ENCODE measurements at regions not wholly inside any gene's neighbourhood (a gene's known extent, or its start where the extent isn't known, plus 50 kb on each side); places are given as distances from the start of the nearest gene placed in this dataset.

DNA sequence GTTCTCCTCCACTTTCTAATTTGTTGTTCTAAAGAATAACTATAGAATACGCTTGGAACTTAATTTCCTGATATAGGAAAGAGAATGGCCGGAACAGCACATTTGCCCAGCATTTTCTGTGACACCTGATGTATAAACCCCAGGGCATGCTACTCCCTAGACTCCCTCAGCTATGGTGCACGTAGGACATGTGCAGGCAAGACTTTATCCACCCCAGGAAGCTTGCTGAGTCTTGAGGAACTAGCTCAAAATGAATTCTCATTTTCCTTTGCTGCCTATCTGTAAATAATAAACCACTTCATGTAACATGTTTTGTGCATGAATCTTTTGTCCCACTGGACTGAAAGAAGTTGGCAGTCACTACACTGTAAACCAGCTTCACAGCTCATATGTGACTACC lies 535.8 kb upstream of the SLITRK1 start:
- no peak for ATAC-seq
- WGBS, 2 donors (ENCODE audit: low coverage in 1 of 2): 62 to 83% methylated on average over 2 to 3 of the region's 3 CpGs
- H3K4me3 ChIP-seq: no peak overlapping the region
- no peaks in the 10 kb centered on the region for H3K27me3 ChIP-seq
- no peak for TF ChIP-seq POLR2AphosphoS5 (IDR thresholded peaks at IDR 0.05)
- TF ChIP-seq, protein P1, sequence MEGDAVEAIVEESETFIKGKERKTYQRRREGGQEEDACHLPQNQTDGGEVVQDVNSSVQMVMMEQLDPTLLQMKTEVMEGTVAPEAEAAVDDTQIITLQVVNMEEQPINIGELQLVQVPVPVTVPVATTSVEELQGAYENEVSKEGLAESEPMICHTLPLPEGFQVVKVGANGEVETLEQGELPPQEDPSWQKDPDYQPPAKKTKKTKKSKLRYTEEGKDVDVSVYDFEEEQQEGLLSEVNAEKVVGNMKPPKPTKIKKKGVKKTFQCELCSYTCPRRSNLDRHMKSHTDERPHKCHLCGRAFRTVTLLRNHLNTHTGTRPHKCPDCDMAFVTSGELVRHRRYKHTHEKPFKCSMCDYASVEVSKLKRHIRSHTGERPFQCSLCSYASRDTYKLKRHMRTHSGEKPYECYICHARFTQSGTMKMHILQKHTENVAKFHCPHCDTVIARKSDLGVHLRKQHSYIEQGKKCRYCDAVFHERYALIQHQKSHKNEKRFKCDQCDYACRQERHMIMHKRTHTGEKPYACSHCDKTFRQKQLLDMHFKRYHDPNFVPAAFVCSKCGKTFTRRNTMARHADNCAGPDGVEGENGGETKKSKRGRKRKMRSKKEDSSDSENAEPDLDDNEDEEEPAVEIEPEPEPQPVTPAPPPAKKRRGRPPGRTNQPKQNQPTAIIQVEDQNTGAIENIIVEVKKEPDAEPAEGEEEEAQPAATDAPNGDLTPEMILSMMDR (IDR thresholded peaks at IDR 0.05): no peak
- no peak for TF ChIP-seq EP300 (IDR thresholded peaks at IDR 0.05)
- TF ChIP-seq POLR2A (IDR thresholded peaks at IDR 0.05): no peak
- no peak overlapping the region for H3K27ac ChIP-seq
- H3K36me3 ChIP-seq: no peaks in the 10 kb centered on the region
- no peaks in the 10 kb centered on the region for H3K4me1 ChIP-seq
- H3K9me3 ChIP-seq: no peaks in the 10 kb centered on the region

DNA sequence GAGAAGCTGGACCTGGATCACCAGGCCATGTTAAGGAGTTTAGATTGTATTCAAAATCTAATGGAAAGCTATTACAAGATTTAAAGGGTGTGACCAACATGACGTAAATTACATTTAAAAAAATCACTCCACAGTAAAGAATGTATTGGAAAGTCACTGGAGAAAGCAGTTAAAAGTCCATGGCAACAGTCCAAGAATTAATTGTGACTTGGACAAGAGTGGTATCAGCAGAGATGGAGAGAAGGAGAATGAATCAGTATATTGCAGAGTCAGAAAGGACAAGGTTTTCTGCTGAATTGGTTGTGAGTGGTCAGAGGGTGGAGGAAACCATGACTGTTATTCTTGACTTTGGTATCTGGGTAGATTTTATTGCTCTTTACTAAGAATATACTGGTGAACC lies 535.1 kb upstream of the SLITRK1 start:
- Histone ChIP-seq H3K9me3 (no peaks in the 10 kb centered on the region), H3K4me1 (no peaks in the 10 kb centered on the region), H3K36me3 (no peaks in the 10 kb centered on the region), H3K27me3 (no peaks in the 10 kb centered on the region), H3K27ac (no peak overlapping the region), H3K4me3 (no peak overlapping the region)
- no peak for TF ChIP-seq EP300 (IDR thresholded peaks at IDR 0.05)
- no peak for TF ChIP-seq POLR2A (IDR thresholded peaks at IDR 0.05)
- TF ChIP-seq, protein P1 (IDR thresholded peaks at IDR 0.05): no peak
- TF ChIP-seq POLR2AphosphoS5 (IDR thresholded peaks at IDR 0.05): no peak
- no peak for ATAC-seq
- 64 to 100% methylated on average over 1 of the region's 1 CpG for WGBS, 2 donors (ENCODE audit: low coverage in 1 of 2)

DNA sequence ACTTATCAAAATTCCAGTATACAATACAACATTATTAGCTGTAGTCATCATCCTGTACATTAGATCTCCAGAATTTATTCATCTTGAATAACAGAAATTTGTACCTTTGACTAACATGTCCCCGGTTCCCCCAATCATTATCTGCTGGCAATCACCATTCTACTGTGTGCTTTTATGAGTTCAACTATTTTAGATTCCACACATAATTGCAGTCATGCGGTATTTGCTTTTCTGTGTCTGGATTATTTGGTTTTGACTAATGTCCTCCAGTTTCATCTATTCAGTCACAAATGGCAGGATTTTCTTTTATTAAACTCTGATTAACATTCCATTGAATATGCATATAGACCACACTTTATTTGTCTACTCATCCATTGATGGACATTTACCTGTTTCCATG lies 530.7 kb upstream of the SLITRK1 start:
- Histone ChIP-seq H3K4me3 (no peak overlapping the region), H3K9me3 (no peaks in the 10 kb centered on the region), H3K36me3 (no peaks in the 10 kb centered on the region), H3K27ac (no peak overlapping the region), H3K27me3 (no peaks in the 10 kb centered on the region), H3K4me1 (no peaks in the 10 kb centered on the region)
- no peak for ATAC-seq
- TF ChIP-seq POLR2AphosphoS5 (IDR thresholded peaks at IDR 0.05) (no peak), EP300 (IDR thresholded peaks at IDR 0.05) (no peak), POLR2A (IDR thresholded peaks at IDR 0.05) (no peak)
- TF ChIP-seq, protein P1 (IDR thresholded peaks at IDR 0.05): no peak
- 76 to 89% methylated on average over 2 of the region's 2 CpGs for WGBS, 2 donors (ENCODE audit: low coverage in 1 of 2)

DNA sequence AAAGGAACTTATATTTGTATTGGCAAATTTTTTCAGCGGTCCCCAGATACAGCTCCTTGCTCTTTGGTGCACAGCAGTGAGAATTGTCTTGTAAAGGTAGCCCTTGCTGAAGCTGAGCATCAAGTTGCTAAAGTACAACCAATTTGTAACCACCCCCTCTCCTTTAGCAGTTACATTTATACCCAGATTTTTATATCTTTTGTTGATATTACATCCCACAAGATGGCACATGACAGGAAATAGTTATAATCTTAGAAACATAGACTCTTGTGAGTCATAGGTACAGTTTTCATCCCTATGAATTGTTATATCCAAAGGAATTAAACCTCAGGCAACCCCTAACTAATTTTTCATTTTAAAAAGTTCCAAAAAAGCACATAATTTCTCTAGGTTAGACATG lies 523.0 kb upstream of the SLITRK1 start:
- H3K27ac ChIP-seq: no peak overlapping the region
- H3K9me3 ChIP-seq: no peaks in the 10 kb centered on the region
- no peaks in the 10 kb centered on the region for H3K4me1 ChIP-seq
- TF ChIP-seq, protein P1 (IDR thresholded peaks at IDR 0.05): no peak
- TF ChIP-seq POLR2A (IDR thresholded peaks at IDR 0.05) (no peak), EP300 (IDR thresholded peaks at IDR 0.05) (no peak), POLR2AphosphoS5 (IDR thresholded peaks at IDR 0.05) (no peak)
- 88 to 89% methylated on average over 1 of the region's 1 CpG for WGBS, 2 donors (ENCODE audit: low coverage in 1 of 2)
- no peaks in the 10 kb centered on the region for H3K27me3 ChIP-seq
- H3K36me3 ChIP-seq: no peaks in the 10 kb centered on the region
- no peak for ATAC-seq
- H3K4me3 ChIP-seq: no peak overlapping the region

DNA sequence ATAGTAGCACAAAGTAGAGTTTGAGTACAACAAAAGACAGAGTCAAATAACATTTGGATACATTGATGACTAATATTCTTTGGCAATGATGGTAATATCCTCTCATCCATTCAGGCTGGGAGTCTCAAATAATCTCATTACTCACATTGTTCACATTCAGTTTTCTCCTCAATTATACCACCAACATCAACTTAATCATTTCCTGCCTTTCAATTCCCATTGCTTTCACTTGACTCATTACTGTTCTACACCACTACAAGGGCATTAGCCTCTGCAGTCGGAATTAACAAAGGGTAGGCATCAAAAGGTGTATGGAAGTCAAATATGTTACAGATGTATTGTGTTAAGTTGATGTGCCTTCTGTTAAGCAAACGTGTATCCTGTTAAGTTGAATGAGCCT lies 518.4 kb upstream of the SLITRK1 start:
- Histone ChIP-seq H3K9me3 (no peaks in the 10 kb centered on the region), H3K27me3 (no peaks in the 10 kb centered on the region), H3K27ac (no peak overlapping the region), H3K4me3 (no peak overlapping the region), H3K36me3 (no peaks in the 10 kb centered on the region), H3K4me1 (no peaks in the 10 kb centered on the region)
- WGBS, 2 donors (ENCODE audit: low coverage in 1 of 2): 37 to 56% methylated on average over 2 of the region's 2 CpGs
- ATAC-seq: no peak
- no peak for TF ChIP-seq POLR2AphosphoS5 (IDR thresholded peaks at IDR 0.05)
- TF ChIP-seq EP300 (IDR thresholded peaks at IDR 0.05): no peak
- TF ChIP-seq, protein P1 (IDR thresholded peaks at IDR 0.05): no peak
- TF ChIP-seq POLR2A (IDR thresholded peaks at IDR 0.05): no peak
